ENCODE measurements at regions not wholly inside any gene's neighbourhood (a gene's known extent, or its start where the extent isn't known, plus 50 kb on each side); places are given as distances from the start of the nearest gene placed in this dataset.

DNA sequence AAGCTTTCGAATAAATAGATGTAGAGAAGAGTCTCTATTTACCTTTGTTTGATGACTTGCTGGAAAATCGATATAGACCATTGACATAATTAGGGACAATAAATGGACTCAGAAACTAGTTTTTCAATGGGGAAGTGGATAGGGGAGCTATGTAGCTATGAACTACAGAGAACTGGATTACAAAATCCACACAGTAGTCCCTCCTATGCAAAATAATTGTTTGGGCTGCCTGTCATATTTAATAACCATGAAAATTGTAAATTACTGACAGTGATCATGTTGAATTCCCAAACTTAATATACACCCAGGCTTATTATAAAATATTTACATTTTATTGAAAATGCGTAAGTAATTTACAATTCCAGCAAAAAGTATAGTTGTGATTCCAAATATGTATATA is 333.1 kb upstream of the FAM241A start:
- TF ChIP-seq, protein P1, sequence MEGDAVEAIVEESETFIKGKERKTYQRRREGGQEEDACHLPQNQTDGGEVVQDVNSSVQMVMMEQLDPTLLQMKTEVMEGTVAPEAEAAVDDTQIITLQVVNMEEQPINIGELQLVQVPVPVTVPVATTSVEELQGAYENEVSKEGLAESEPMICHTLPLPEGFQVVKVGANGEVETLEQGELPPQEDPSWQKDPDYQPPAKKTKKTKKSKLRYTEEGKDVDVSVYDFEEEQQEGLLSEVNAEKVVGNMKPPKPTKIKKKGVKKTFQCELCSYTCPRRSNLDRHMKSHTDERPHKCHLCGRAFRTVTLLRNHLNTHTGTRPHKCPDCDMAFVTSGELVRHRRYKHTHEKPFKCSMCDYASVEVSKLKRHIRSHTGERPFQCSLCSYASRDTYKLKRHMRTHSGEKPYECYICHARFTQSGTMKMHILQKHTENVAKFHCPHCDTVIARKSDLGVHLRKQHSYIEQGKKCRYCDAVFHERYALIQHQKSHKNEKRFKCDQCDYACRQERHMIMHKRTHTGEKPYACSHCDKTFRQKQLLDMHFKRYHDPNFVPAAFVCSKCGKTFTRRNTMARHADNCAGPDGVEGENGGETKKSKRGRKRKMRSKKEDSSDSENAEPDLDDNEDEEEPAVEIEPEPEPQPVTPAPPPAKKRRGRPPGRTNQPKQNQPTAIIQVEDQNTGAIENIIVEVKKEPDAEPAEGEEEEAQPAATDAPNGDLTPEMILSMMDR (IDR thresholded peaks at IDR 0.05) = no peak
- no peak for TF ChIP-seq POLR2A (IDR thresholded peaks at IDR 0.05)

DNA sequence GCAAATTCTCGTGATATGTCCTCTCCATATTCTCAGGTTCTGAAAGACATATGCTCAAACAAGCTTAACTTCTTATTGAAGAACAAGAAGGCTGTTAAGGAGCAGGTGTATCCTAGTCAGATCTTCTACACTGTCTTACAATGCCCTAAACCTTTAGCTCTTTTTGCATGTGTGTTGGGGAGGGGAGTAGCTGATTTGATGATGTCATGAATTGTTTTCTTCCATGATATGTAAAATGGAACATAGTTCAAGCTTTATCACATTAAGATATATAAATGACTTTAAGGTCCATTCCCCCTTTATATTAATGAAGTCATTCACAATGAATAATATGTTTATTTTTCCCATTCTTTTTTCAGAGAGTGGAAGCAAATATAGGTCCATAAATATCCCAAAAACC is 332.5 kb upstream of the FAM241A start:
- intact Hi-C loops (cut with DNase I) = no loop called here
- TF ChIP-seq, protein P1 (IDR thresholded peaks at IDR 0.05) = no peak
- TF ChIP-seq POLR2A (IDR thresholded peaks at IDR 0.05) = no peak
- Histone ChIP-seq H3K36me3 (replicated peaks in 1 of 2) (no peaks in the 10 kb centered on the region), H3K27ac (no peak overlapping the region), H3K4me1 (replicated peaks in 1 of 2) (no peaks in the 10 kb centered on the region), H3K9me3 (replicated peaks in 1 of 3) (no peaks in the 10 kb centered on the region), H3K27me3 (no peaks in the 10 kb centered on the region), H3K4me3 (no peak overlapping the region)
- no peak for DNase-seq
- WGBS, 4 donors = 64 to 90% (median 78%) methylated on average over 1 of the region's 1 CpG

More for the DNA sequence above, 333.1 kb upstream of the FAM241A start:
- no peaks in the 10 kb centered on the region for H3K36me3 ChIP-seq (replicated peaks in 1 of 2)
- DNase-seq = no peak
- no peak overlapping the region for H3K4me3 ChIP-seq
- H3K9me3 ChIP-seq (replicated peaks in 1 of 3) = no peaks in the 10 kb centered on the region
- H3K27me3 ChIP-seq = no peaks in the 10 kb centered on the region
- intact Hi-C loops (cut with DNase I) = no loop called here
- H3K4me1 ChIP-seq (replicated peaks in 1 of 2) = no peaks in the 10 kb centered on the region
- no peak overlapping the region for H3K27ac ChIP-seq
- 80 to 85% (median 82%) methylated on average over 3 of the region's 3 CpGs for WGBS, 4 donors

DNA sequence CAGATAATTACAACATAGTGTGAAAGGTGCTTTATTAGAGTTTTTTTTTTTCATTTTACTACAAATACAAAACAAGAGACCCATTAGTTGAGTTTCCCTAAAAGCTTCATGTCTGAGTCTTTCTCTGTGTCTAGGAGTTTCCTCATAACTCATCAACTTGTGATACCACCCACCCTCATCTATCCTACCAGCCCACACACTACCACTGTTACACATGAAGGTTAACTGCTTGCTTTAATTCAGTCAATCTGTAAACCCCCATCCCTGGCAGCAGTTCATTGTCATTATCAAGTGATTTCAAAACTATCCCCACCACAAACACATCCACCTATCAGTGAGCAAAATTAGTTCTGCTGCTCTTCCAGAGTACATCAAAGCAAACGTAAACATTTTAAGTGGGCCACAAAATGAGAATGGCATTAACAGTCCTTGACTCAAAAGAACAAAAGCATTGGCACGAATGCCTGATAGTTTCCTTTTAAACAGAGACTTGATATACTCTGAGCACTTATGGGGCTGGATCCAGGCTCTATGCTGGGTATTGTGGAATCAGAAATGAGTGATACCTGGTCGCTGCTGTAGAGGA is 331.6 kb upstream of the FAM241A start:
- H3K27ac ChIP-seq = no peak overlapping the region
- WGBS, 4 donors = 41 to 49% (median 47%) methylated on average over 3 of the region's 3 CpGs
- no peaks in the 10 kb centered on the region for H3K4me1 ChIP-seq (replicated peaks in 1 of 2)
- H3K9me3 ChIP-seq (replicated peaks in 1 of 3) = no peaks in the 10 kb centered on the region
- intact Hi-C loops (cut with DNase I) = no loop called here
- H3K4me3 ChIP-seq = no peak overlapping the region
- TF ChIP-seq POLR2A (IDR thresholded peaks at IDR 0.05) = no peak
- TF ChIP-seq, protein P1 (IDR thresholded peaks at IDR 0.05) = no peak
- DNase-seq = no peak
- no peaks in the 10 kb centered on the region for H3K27me3 ChIP-seq
- no peaks in the 10 kb centered on the region for H3K36me3 ChIP-seq (replicated peaks in 1 of 2)

DNA sequence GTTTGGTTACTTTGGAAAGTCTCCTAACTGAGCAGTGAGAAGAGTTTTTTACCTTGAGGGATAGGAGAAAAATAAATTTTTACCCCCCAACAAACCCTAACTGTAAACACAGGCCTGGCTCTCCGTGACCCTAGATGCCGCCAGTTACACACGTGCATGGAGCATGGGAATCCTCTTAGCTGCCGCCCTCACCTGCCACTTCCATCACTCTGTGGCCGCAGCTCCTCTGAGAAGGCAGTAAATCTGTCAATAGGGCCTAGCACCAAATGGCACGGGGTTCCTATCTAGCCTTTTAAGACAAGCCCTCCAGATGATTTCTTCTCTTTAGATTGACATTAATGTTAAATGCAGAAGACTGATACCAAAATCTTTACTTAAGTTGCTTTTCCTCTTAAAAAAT is 330.3 kb upstream of the FAM241A start:
- no peak for DNase-seq
- TF ChIP-seq, protein P1 (IDR thresholded peaks at IDR 0.05) = no peak
- no peak for TF ChIP-seq POLR2A (IDR thresholded peaks at IDR 0.05)
- H3K4me3 ChIP-seq = no peak overlapping the region
- no peaks in the 10 kb centered on the region for H3K36me3 ChIP-seq (replicated peaks in 1 of 2)
- WGBS, 4 donors = 62 to 75% (median 67%) methylated on average over 6 of the region's 6 CpGs
- H3K4me1 ChIP-seq (replicated peaks in 1 of 2) = no peaks in the 10 kb centered on the region
- intact Hi-C loops (cut with DNase I) = no loop called here
- H3K27me3 ChIP-seq = no peaks in the 10 kb centered on the region
- no peak overlapping the region for H3K27ac ChIP-seq
- no peaks in the 10 kb centered on the region for H3K9me3 ChIP-seq (replicated peaks in 1 of 3)
